GM12878 (cell line): ENCODE measurements at regions not wholly inside any gene's neighbourhood (a gene's known extent, or its start where the extent isn't known, plus 50 kb on each side); places are given as distances from the start of the nearest gene placed in this dataset.

ENCODE experiments used
- ATAC-seq: fragments of 200-7000 bp; cut with Tn5 transposase; 3 replicates; pipeline ENCODE4 v1.9.1; 2020; ENCODE audit warnings: mild to moderate bottlenecking, moderate library complexity
- BruUV-seq: library from RNA; stranded (reverse); fragments of 400-500 nt; replicated peaks from 2 replicates; lab custom pipeline; 2021; lab: Mats Ljungman, UMichigan
- CTCF ChIA-PET: fragments of 300-600 bp; sonication (Branson Sonifier 250); formaldehyde crosslinking; extraction: SDS; loops from one replicate; lab custom pipeline; 2021; ENCODE audit warnings: inconsistent platforms; lab: Yijun Ruan, JAX
- POLR2A ChIA-PET: fragments of 350-600 bp; formaldehyde crosslinking; extraction: SDS; loops from one replicate; lab custom pipeline; 2021; ENCODE audit warnings: inconsistent platforms; lab: Charles Lee
- RAD21 ChIA-PET: fragments of 300-600 bp; sonication (Branson Sonifier 250); formaldehyde crosslinking; loops from one replicate; lab custom pipeline; 2023; ENCODE audit warnings: antibody characterized with exemption; ENCODE audit not compliant: unreplicated experiment; lab: Charles Lee
- SMC1A ChIA-PET: fragments of 300-600 bp; sonication (Branson Sonifier 250); formaldehyde crosslinking; loops from one replicate; lab custom pipeline; 2023; ENCODE audit not compliant: unreplicated experiment, uncharacterized antibody; lab: Charles Lee
- DNase-seq: peaks from one replicate; pipeline ENCODE4 v3.0.0-alpha.2; 2011; ENCODE audit warnings: low read depth, low spot score
- FAIRE-seq: peaks from 3 replicates; lab custom pipeline; 2011; peaks lifted over from hg19 to GRCh38; lab: Jason Lieb, UNC
- H2AFZ ChIP-seq: 2 replicates; pipeline ENCODE4 v1.6.0; 2011; ENCODE audit warnings: low read depth, low read length, control low read depth; ENCODE audit not compliant: control insufficient read depth
- H3K27ac ChIP-seq: 2 replicates; pipeline ENCODE4 v1.5.1; 2011; ENCODE audit warnings: control low read depth; ENCODE audit not compliant: control insufficient read depth, insufficient read depth
- H3K27me3 ChIP-seq, 2 experiments: replicated peaks in 1 of 2; 2 replicates each; pipeline versions ENCODE4 v1.6.0 to v1.6.1; 2011; ENCODE audit warnings: low read length in 1 of 2; ENCODE audit not compliant: control insufficient read depth in 2 of 2, insufficient read depth in 2 of 2
- H3K36me3 ChIP-seq, 2 experiments: 2 replicates each; pipeline ENCODE4 v1.5.1; 2011; ENCODE audit warnings: low read length in 1 of 2; ENCODE audit not compliant: control insufficient read depth in 2 of 2, insufficient read depth in 2 of 2
- H3K4me1 ChIP-seq: 2 replicates; pipeline ENCODE4 v1.6.1; 2011; ENCODE audit warnings: mild to moderate bottlenecking, low read length, moderate library complexity, mixed read lengths; ENCODE audit not compliant: control insufficient read depth, insufficient read depth
- H3K4me2 ChIP-seq: 2 replicates; pipeline ENCODE4 v1.6.0; 2011; ENCODE audit warnings: control low read depth; ENCODE audit not compliant: control insufficient read depth, insufficient read depth
- H3K4me3 ChIP-seq: fragments of 200-600 bp; sonication (generic); 2 replicates; pipeline ENCODE4 v1.5.1; 2016
- H3K79me2 ChIP-seq: 2 replicates; pipeline ENCODE4 v1.6.0; 2011; ENCODE audit warnings: low read length; ENCODE audit not compliant: control insufficient read depth, insufficient read depth
- H3K9ac ChIP-seq: 2 replicates; pipeline ENCODE4 v1.8.0; 2011; ENCODE audit warnings: low read length, control low read depth, mixed read lengths; ENCODE audit not compliant: control insufficient read depth, insufficient read depth
- H3K9me3 ChIP-seq: replicated peaks from 3 replicates; pipeline ENCODE4 v1.5.1; 2011; ENCODE audit warnings: mild to moderate bottlenecking, low read length; ENCODE audit not compliant: control insufficient read depth, insufficient read depth
- H4K20me1 ChIP-seq: 2 replicates; pipeline ENCODE4 v1.6.0; 2011; ENCODE audit not compliant: control insufficient read depth, insufficient read depth
- BACH1 ChIP-seq: fragments of 450-650 bp; IDR thresholded peaks from 2 replicates; pipeline ENCODE4 v1.6.1; 2017; ENCODE audit warnings: mild to moderate bottlenecking, borderline replicate concordance
- HDAC6 ChIP-seq: fragments of 200-600 bp; sonication (generic); IDR thresholded peaks from one replicate; pipeline ENCODE4 v1.8.0; 2017; ENCODE audit warnings: antibody characterized with exemption; ENCODE audit not compliant: unreplicated experiment
- SIX5 ChIP-seq: IDR thresholded peaks from 2 replicates; pipeline ENCODE4 v1.6.1; 2011; ENCODE audit warnings: mild to moderate bottlenecking, low read depth, low read length, moderate library complexity; ENCODE audit not compliant: severe bottlenecking
- ZBTB33 ChIP-seq: fragments of 450-650 bp; IDR thresholded peaks from 2 replicates; pipeline ENCODE4 v1.6.1; 2017; ENCODE audit warnings: mild to moderate bottlenecking
- ZNF687 ChIP-seq: fragments of 450-650 bp; IDR thresholded peaks from 2 replicates; pipeline ENCODE4 v1.6.1; 2017; ENCODE audit warnings: mild to moderate bottlenecking, moderate library complexity
- WGBS: methylation state at CpG from one replicate; pipeline ENCODE4 v1.1.6; 2016; ENCODE audit warnings: low lambda C conversion rate; ENCODE audit not compliant: insufficient replicate concordance, insufficient coverage; ENCODE audit errors: missing lambda C conversion rate; 5-methylcytosine and 5-hydroxymethylcytosine counted together
- in situ Hi-C: fragments of 300-500 bp; cut with MboI; formaldehyde crosslinking; loops from 9 replicates; pipeline ENCODE4 v1.14.3; 2018; ENCODE audit warnings: mixed read lengths
- intact Hi-C: fragments of 100-400 bp; cut with micrococcal nuclease; formaldehyde crosslinking; loops from one replicate; pipeline ENCODE4 v1.14.2; 2022; ENCODE audit not compliant: unreplicated experiment

- Histone ChIP-seq H3K9ac (no peak overlapping the region), H3K27ac (no peak overlapping the region), H3K4me3 (no peak overlapping the region), H3K79me2 (no peaks in the 10 kb centered on the region), H3K9me3 (no peaks in the 10 kb centered on the region), H3K27me3 (no peaks in the 10 kb centered on the region; a peak in 1 of 4 replicates), H4K20me1 (no peaks in the 10 kb centered on the region), H2AFZ (no peak overlapping the region), H3K4me2 (no peak overlapping the region), H3K4me1 (no peaks in the 10 kb centered on the region), H3K36me3 (no peaks in the 10 kb centered on the region)
- no peak for ATAC-seq
- WGBS: 38% methylated on average over 8 of the region's 8 CpGs
- intact Hi-C loops: no loop called here
- BruUV-seq: no TSS peak
- in situ Hi-C loops: no loop called here
- ChIA-PET SMC1A (no interaction called here), RAD21 (no interaction called here), POLR2A (no interaction called here), CTCF (no interaction called here)
- no peak for DNase-seq
- no peak for FAIRE-seq
- no peak for TF ChIP-seq HDAC6
- TF ChIP-seq BACH1: no peak
- TF ChIP-seq SIX5: no peak
- TF ChIP-seq ZNF687: no peak
- no peak for TF ChIP-seq ZBTB33
These were observed 74.6 kb upstream of the KCNG1 start for GRCh38 chr20:51097351-51098120.
